ENCODE measurements at regions not wholly inside any gene's neighbourhood (a gene's known extent, or its start where the extent isn't known, plus 50 kb on each side); places are given as distances from the start of the nearest gene placed in this dataset.

- DNase-seq (ENCODE audit: extremely low spot score) = no peak
- ChIA-PET POLR2A (no interaction called here), CTCF (interaction anchor here (1.2 kb wide), 1 partner anchor 15 kb away, joined by 3 read pairs; no protein-coding TSS in a partner anchor)
- TF ChIP-seq PKNOX1 (IDR thresholded peaks at IDR 0.05) (no peak), TARDBP (IDR thresholded peaks at IDR 0.05) (no peak), BHLHE40 (IDR thresholded peaks at IDR 0.05; ENCODE audit: borderline replicate concordance) (no peak), CTBP1 (IDR thresholded peaks at IDR 0.05; ENCODE audit: borderline replicate concordance) (no peak), LEF1 (IDR thresholded peaks at IDR 0.05; ENCODE audit: borderline replicate concordance) (no peak), FOXK2 (IDR thresholded peaks at IDR 0.05) (no peak), FOXM1 (IDR thresholded peaks at IDR 0.05; ENCODE audit: borderline replicate concordance) (no peak), ARNT (IDR thresholded peaks at IDR 0.05) (no peak)
Observed at GRCh38 chr14:99324291-99324690, 52.3 kb upstream of the BCL11B start.

GRCh38 chr14:99323603-99324185, 51.7 kb upstream of the BCL11B start:
- CTCF ChIA-PET = no interaction called here
- POLR2A ChIA-PET = no interaction called here
- DNase-seq (ENCODE audit: extremely low spot score) = no peak

GRCh38 chr14:99322731-99323599, 51.0 kb upstream of the BCL11B start:
- DNase-seq (ENCODE audit: extremely low spot score) = no peak
- CTCF ChIA-PET = no interaction called here
- POLR2A ChIA-PET = no interaction called here
- TF ChIP-seq ARNT (IDR thresholded peaks at IDR 0.05) (no peak), ZNF384 (IDR thresholded peaks at IDR 0.05) (no peak), FOXM1 (IDR thresholded peaks at IDR 0.05; ENCODE audit: borderline replicate concordance) (no peak), SP1 (IDR thresholded peaks at IDR 0.05) (no peak), L3MBTL2 (conservative IDR thresholded peaks at IDR 0.05) (no peak), CTBP1 (IDR thresholded peaks at IDR 0.05; ENCODE audit: borderline replicate concordance) (no peak), NFRKB (IDR thresholded peaks at IDR 0.05) (no peak), TARDBP (IDR thresholded peaks at IDR 0.05) (no peak), HDGF (IDR thresholded peaks at IDR 0.05; ENCODE audit: borderline replicate concordance) (no peak), BHLHE40 (IDR thresholded peaks at IDR 0.05; ENCODE audit: borderline replicate concordance) (no peak), LEF1 (IDR thresholded peaks at IDR 0.05; ENCODE audit: borderline replicate concordance) (no peak), PKNOX1 (IDR thresholded peaks at IDR 0.05) (no peak), FOXA1 (IDR thresholded peaks at IDR 0.05) (no peak), ELF4 (IDR thresholded peaks at IDR 0.05) (no peak), FOXK2 (IDR thresholded peaks at IDR 0.05) (no peak), SUZ12 (IDR thresholded peaks at IDR 0.05) (no peak)

More at GRCh38 chr14:99323603-99324185, 51.7 kb upstream of the BCL11B start:
- no peak for TF ChIP-seq SP1 (IDR thresholded peaks at IDR 0.05)
- TF ChIP-seq LEF1 (IDR thresholded peaks at IDR 0.05; ENCODE audit: borderline replicate concordance) = no peak
- no peak for TF ChIP-seq HDGF (IDR thresholded peaks at IDR 0.05; ENCODE audit: borderline replicate concordance)
- TF ChIP-seq PKNOX1 (IDR thresholded peaks at IDR 0.05) = no peak
- TF ChIP-seq FOXA1 (IDR thresholded peaks at IDR 0.05) = no peak
- TF ChIP-seq FOXM1 (IDR thresholded peaks at IDR 0.05; ENCODE audit: borderline replicate concordance) = no peak
- no peak for TF ChIP-seq ZNF384 (IDR thresholded peaks at IDR 0.05)
- no peak for TF ChIP-seq BHLHE40 (IDR thresholded peaks at IDR 0.05; ENCODE audit: borderline replicate concordance)
- no peak for TF ChIP-seq ARNT (IDR thresholded peaks at IDR 0.05)
- no peak for TF ChIP-seq CTBP1 (IDR thresholded peaks at IDR 0.05; ENCODE audit: borderline replicate concordance)
- no peak for TF ChIP-seq ELF4 (IDR thresholded peaks at IDR 0.05)
- TF ChIP-seq NFRKB (IDR thresholded peaks at IDR 0.05) = no peak
- no peak for TF ChIP-seq TARDBP (IDR thresholded peaks at IDR 0.05)
- TF ChIP-seq FOXK2 (IDR thresholded peaks at IDR 0.05) = no peak
- TF ChIP-seq L3MBTL2 (conservative IDR thresholded peaks at IDR 0.05) = no peak
- no peak for TF ChIP-seq SUZ12 (IDR thresholded peaks at IDR 0.05)

- DNase-seq (ENCODE audit: extremely low spot score) = no peak
- TF ChIP-seq BHLHE40 (IDR thresholded peaks at IDR 0.05; ENCODE audit: borderline replicate concordance) (no peak), ZNF384 (IDR thresholded peaks at IDR 0.05) (no peak), SP1 (IDR thresholded peaks at IDR 0.05) (no peak), FOXA1 (IDR thresholded peaks at IDR 0.05) (no peak), HDGF (IDR thresholded peaks at IDR 0.05; ENCODE audit: borderline replicate concordance) (no peak), TARDBP (IDR thresholded peaks at IDR 0.05) (no peak), FOXK2 (IDR thresholded peaks at IDR 0.05) (no peak), ELF4 (IDR thresholded peaks at IDR 0.05) (no peak), FOXM1 (IDR thresholded peaks at IDR 0.05; ENCODE audit: borderline replicate concordance) (no peak), L3MBTL2 (conservative IDR thresholded peaks at IDR 0.05) (no peak), SUZ12 (IDR thresholded peaks at IDR 0.05) (no peak), NFRKB (IDR thresholded peaks at IDR 0.05) (no peak), PKNOX1 (IDR thresholded peaks at IDR 0.05) (no peak)
- ChIA-PET POLR2A (no interaction called here), CTCF (interaction anchor here (1.1 kb wide), 1 partner anchor 94 kb away, joined by 3 read pairs; no protein-coding TSS in a partner anchor)
Observed at GRCh38 chr14:99321955-99322730, 50.1 kb upstream of the BCL11B start.
